GM19025 (cell line): ENCODE measurements at regions not wholly inside any gene's neighbourhood (a gene's known extent, or its start where the extent isn't known, plus 50 kb on each side); places are given as distances from the start of the nearest gene placed in this dataset.

ENCODE experiments used
- ATAC-seq: cut with Tn5 transposase; IDR thresholded peaks from one replicate; pipeline ENCODE4 v1.9.1; 2021; ENCODE audit warnings: mild to moderate bottlenecking, low read depth, moderate library complexity; ENCODE audit not compliant: unreplicated experiment

- no peak for ATAC-seq
Measured at GRCh38 chr16:6265968-6266367, 1066.7 kb upstream of the RBFOX1 start.

GRCh38 chr16:6258056-6258455 is 1074.6 kb upstream of the RBFOX1 start:
- ATAC-seq = no peak

GRCh38 chr16:6252541-6252940 is 1080.1 kb upstream of the RBFOX1 start:
- no peak for ATAC-seq

GRCh38 chr16:6250511-6250910 is 1082.1 kb upstream of the RBFOX1 start:
- ATAC-seq = no peak

GRCh38 chr16:6249863-6250262 is 1082.8 kb upstream of the RBFOX1 start:
- no peak for ATAC-seq

GRCh38 chr16:6248199-6248598 is 1084.4 kb upstream of the RBFOX1 start:
- ATAC-seq = no peak

GRCh38 chr16:6247775-6248174 is 1084.9 kb upstream of the RBFOX1 start:
- no peak for ATAC-seq

GRCh38 chr16:6247150-6247549 is 1085.5 kb upstream of the RBFOX1 start:
- no peak for ATAC-seq

- ATAC-seq = no peak
Measured at GRCh38 chr16:6246266-6246665, 1086.4 kb upstream of the RBFOX1 start.

- ATAC-seq = no peak
Measured at GRCh38 chr16:6232056-6232455, 1100.6 kb upstream of the RBFOX1 start.

GRCh38 chr16:6231398-6231797 is 1101.2 kb upstream of the RBFOX1 start:
- no peak for ATAC-seq

GRCh38 chr16:6229186-6229585 is 1103.5 kb upstream of the RBFOX1 start:
- ATAC-seq = no peak

GRCh38 chr16:6218855-6219254 is 1113.8 kb upstream of the RBFOX1 start:
- ATAC-seq = no peak

- no peak for ATAC-seq
Measured at GRCh38 chr16:6216836-6217235, 1115.8 kb upstream of the RBFOX1 start.

- no peak for ATAC-seq
Measured at GRCh38 chr16:6211644-6212043, 1114.0 kb upstream of the EEF2KMT start.

GRCh38 chr16:6209355-6209930 is 1111.8 kb upstream of the EEF2KMT start:
- ATAC-seq = no peak

GRCh38 chr16:6207580-6207979 is 1110.0 kb upstream of the EEF2KMT start:
- no peak for ATAC-seq

GRCh38 chr16:6207124-6207523 is 1109.5 kb upstream of the EEF2KMT start:
- ATAC-seq = no peak

- no peak for ATAC-seq
Measured at GRCh38 chr16:6206080-6206479, 1108.5 kb upstream of the EEF2KMT start.

GRCh38 chr16:6204945-6205344 is 1107.3 kb upstream of the EEF2KMT start:
- ATAC-seq = no peak

GRCh38 chr16:6200861-6201260 is 1103.3 kb upstream of the EEF2KMT start:
- ATAC-seq = no peak

GRCh38 chr16:6200271-6200670 is 1102.7 kb upstream of the EEF2KMT start:
- no peak for ATAC-seq

- ATAC-seq = no peak
Measured at GRCh38 chr16:6195966-6196365, 1098.4 kb upstream of the EEF2KMT start.
